Right renal pelvis (tissue), 4 donors: ENCODE measurements at regions not wholly inside any gene's neighbourhood (a gene's known extent, or its start where the extent isn't known, plus 50 kb on each side); places are given as distances from the start of the nearest gene placed in this dataset.

Source experiments
- DNase-seq, 4 donors: peaks; one replicate each; pipeline ENCODE4 v3.0.0-alpha.2; 2013; ENCODE audit warnings: low read depth in 4 of 4, low spot score in 3 of 4, missing footprints in 1 of 4

GRCh38 chr18:57242285-57242684, 95.4 kb downstream of the BOD1L2 start:
- no peak for DNase-seq

DNA sequence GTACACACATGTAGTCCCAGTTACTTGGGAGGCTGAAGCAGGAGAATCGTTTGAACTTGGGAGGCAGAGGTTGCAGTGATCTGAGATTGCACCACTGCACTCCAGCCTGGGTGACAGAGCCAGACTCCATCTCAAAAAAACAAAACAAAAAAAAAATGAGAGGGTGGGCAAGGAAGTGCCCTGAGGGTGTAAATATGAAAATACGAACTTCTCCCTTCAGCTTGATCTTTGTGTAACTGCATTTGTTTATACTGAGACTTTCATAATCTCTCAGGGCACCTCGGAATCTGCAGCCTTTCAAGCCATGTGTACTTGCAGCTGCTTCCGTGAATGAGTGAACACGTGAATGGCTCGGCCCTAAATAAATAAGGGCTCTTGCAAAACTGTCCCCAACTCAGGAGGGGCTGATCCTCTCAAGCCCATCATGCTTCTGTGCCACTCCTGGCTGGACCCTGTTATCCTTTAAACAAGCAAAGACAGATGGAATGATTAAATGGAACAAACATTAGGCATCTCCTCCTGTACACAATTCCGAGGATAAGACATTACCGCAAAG, 96.8 kb downstream of the BOD1L2 start:
- no peak for DNase-seq

GRCh38 chr18:57249179-57249578, 102.3 kb downstream of the BOD1L2 start:
- no peak for DNase-seq

- no peak for DNase-seq
Measured at GRCh38 chr18:57249883-57250282, 102.5 kb upstream of the ST8SIA3 start.

DNA sequence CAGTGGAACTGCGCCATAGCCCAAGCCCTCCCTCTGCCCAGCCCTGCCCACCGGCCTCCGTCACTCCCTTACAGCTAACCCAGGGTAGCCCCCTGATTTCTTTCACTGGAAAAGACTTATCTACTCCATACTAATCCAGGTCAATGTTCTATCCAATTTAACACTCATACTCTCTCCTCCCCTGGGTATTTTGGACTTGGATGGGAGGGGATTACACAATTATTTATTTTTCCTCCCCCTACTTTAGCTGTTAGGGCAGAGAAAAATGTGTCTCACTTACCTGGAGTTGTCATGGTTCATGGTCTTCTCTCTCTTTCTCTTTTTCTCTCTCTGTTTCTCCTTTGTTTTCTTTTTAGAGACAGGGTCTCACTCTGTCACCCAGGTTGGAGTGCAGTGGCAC, 100.6 kb upstream of the ST8SIA3 start:
- no peak for DNase-seq

DNA sequence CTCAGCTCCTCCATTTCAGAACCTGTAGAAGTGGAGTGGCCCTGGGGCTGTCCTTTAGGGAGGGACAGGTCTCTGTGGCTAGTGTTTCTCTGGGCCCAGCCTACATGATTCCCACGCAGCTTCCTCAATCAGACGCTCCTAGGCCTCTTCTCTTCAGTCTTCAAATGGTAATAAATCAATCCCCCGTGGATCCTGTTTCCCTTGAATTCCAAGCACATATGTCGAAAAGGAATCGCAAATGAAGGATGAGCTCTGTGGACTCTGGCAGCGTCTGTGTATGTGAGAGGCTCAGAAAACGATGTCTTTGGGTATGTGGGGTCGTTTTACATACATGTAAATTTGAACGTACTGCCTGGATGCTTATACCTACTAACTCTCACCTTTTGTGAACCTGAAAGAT, 98.5 kb upstream of the ST8SIA3 start:
- no peak for DNase-seq

- DNase-seq: no peak
Measured at GRCh38 chr18:57258131-57258777, 94.1 kb upstream of the ST8SIA3 start.

- DNase-seq: no peak
Measured at GRCh38 chr18:57267368-57267925, 84.9 kb upstream of the ST8SIA3 start.

- DNase-seq: no peak
Measured at GRCh38 chr18:57269756-57270155, 82.6 kb upstream of the ST8SIA3 start.

DNA sequence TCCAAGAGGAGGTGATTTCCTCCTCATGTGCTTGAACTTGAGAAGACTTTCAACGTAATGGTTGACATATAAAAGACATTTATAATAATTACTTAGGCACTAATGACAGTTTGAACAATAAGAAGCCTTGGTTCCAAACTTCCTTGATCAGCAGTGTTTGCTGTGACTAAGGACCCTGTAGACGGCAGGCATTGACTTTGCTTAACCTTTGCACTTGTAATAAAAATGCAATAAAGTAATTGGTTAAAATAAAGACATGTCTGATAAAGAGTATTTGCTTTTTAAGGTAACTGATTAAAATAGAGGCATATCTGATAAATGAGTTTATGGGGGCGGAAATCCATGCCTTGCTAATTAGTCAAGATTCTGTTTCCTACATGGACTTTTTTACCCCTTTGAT, 82.2 kb upstream of the ST8SIA3 start:
- no peak for DNase-seq

DNA sequence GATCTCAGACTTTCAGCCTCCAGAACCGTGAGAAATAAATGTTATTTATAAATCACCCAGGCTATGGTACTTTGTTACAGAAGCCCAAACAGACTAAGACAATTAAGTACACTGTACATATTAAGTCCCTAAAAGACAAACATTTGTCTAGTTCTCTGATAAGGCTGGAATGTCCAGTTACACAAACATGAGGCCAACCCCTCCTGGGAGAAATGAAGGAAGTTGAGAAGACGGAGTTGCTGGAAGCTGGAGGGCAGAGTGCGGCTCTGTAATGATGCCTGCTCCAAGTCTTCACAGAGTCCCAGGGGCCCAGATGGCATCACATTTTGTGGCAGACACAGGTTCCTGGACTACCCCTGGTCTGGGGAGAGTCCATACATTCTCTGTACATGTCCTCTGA, 79.2 kb upstream of the ST8SIA3 start:
- no peak for DNase-seq

GRCh38 chr18:57275111-57275510, 77.2 kb upstream of the ST8SIA3 start:
- no peak for DNase-seq

DNA sequence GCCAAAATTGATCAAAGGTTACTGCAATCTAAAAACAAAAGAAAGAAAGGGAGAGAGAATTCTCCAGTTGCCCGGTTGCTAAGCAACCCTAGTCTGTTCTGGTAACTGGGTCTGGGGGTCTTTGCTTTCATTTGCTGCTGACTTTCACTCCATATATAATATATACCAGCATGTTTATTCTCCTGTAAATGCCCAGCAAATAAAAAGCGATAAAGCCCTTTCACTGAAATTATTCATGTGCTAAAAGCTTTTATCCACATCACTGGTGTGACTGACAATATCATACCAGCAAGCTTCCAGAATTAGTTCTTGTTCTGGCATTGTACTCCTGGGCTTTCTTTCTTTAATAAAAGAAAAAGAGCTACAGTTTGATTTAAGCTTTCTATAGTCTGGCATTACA, 75.5 kb upstream of the ST8SIA3 start:
- DNase-seq: no peak

DNA sequence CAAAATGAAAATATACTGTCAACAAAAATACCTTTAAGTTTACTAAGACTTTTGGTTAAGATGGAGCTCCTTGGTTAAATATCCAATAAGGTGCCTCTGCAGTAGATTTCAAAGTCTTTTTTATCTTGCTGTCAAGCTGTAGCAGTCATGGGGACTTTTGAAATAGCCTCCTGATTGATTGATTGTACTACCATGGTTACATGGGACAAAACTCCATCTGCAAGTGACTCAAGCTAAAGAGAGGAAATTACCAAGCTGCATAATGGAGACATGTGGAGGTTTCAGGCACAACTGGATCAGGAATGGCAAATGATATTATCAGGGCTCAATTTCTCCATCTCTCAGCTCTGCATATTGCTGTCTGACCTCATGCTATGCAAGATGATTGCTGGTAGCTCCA, 73.4 kb upstream of the ST8SIA3 start:
- no peak for DNase-seq

- DNase-seq: no peak
Measured at GRCh38 chr18:57281519-57281918, 70.8 kb upstream of the ST8SIA3 start.

GRCh38 chr18:57286949-57287348, 65.4 kb upstream of the ST8SIA3 start:
- no peak for DNase-seq

- no peak for DNase-seq
Measured at GRCh38 chr18:57287766-57288165, 64.6 kb upstream of the ST8SIA3 start.

DNA sequence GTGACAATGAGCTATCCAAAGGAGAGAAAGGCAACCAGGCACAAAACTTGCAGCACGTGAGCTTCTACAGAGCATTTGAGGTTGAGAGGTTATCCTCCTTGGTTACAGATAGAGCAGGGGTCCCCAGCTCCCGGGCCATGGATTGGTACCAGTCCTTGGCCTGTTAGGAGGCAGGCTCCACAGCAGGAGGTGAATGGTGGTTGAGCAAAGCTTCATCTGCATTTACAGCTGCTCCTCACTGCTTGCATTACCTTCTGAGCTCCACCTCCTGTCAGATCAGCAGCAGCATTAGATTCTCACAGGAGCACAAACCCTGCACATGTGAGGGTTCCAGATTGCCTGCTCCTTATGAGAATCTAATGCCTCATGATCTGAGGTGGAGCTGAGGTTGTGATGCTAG, 57.8 kb upstream of the ST8SIA3 start:
- DNase-seq: no peak

- no peak for DNase-seq
Measured at GRCh38 chr18:57296336-57296735, 56.0 kb upstream of the ST8SIA3 start.

DNA sequence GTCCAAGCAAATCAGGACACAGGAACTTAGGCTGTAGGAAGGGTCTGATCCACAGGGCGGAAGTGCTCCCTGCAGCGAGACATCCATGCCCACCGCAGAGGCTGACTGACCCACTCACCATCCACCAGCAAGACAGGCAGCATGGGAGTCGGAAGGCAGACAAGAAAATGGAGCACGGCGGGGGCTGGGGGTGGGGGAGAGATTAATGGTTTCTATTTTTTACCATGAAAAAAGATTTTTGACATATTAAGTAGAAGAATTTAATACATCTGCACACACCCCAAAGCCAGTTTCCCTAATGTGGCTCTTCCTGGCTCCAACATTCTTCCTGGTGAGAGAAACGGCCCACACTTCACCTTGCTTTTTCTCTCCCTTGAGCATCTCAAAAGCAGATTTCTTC, 55.1 kb upstream of the ST8SIA3 start:
- no peak for DNase-seq

GRCh38 chr18:57299931-57300330, 52.4 kb upstream of the ST8SIA3 start:
- no peak for DNase-seq
